GM18861 (cell line): ENCODE measurements at regions not wholly inside any gene's neighbourhood (a gene's known extent, or its start where the extent isn't known, plus 50 kb on each side); places are given as distances from the start of the nearest gene placed in this dataset.
"Not testable (repeated sequence)": the region's sequence is repeated elsewhere in the genome, so short reads cannot be mapped to it uniquely, and the experiment has no call there.

Source experiments
- ATAC-seq: cut with Tn5 transposase; IDR thresholded peaks from one replicate; pipeline ENCODE4 v1.9.1; 2021; ENCODE audit not compliant: unreplicated experiment

GRCh38 chr5:67605730-67606585, 409.4 kb upstream of the CD180 start:
- ATAC-seq = no peak

- no peak for ATAC-seq
These were observed 394.9 kb upstream of the CD180 start for GRCh38 chr5:67591491-67591890.

- ATAC-seq = no peak
These were observed 391.8 kb upstream of the CD180 start for GRCh38 chr5:67588389-67588788.

- no peak for ATAC-seq
These were observed 384.6 kb upstream of the CD180 start for GRCh38 chr5:67581203-67581602.

- no peak for ATAC-seq
These were observed 381.4 kb upstream of the CD180 start for GRCh38 chr5:67578011-67578410.

- no peak for ATAC-seq
These were observed 380.8 kb upstream of the CD180 start for GRCh38 chr5:67577424-67577823.

- ATAC-seq = no peak
These were observed 379.5 kb upstream of the CD180 start for GRCh38 chr5:67576112-67576511.

- no peak for ATAC-seq
These were observed 378.5 kb upstream of the CD180 start for GRCh38 chr5:67575087-67575486.

- no peak for ATAC-seq
These were observed 364.7 kb upstream of the CD180 start for GRCh38 chr5:67561151-67561932.

- ATAC-seq = no peak
These were observed 356.2 kb upstream of the CD180 start for GRCh38 chr5:67552773-67553172.

- ATAC-seq = no peak
These were observed 353.3 kb upstream of the CD180 start for GRCh38 chr5:67549947-67550346.

- no peak for ATAC-seq
These were observed 352.7 kb upstream of the CD180 start for GRCh38 chr5:67549296-67549618.

- ATAC-seq = no peak
These were observed 352.1 kb upstream of the CD180 start for GRCh38 chr5:67548520-67549295.

GRCh38 chr5:67547682-67548081, 351.1 kb upstream of the CD180 start:
- ATAC-seq = no peak

- ATAC-seq = not testable (repeated sequence)
These were observed 348.3 kb upstream of the CD180 start for GRCh38 chr5:67544942-67545341.

- ATAC-seq = no peak
These were observed 347.2 kb upstream of the CD180 start for GRCh38 chr5:67543720-67544270.

- no peak for ATAC-seq
These were observed 345.9 kb upstream of the CD180 start for GRCh38 chr5:67542479-67542878.

- no peak for ATAC-seq
These were observed 345.3 kb upstream of the CD180 start for GRCh38 chr5:67541875-67542274.

- ATAC-seq = no peak
These were observed 342.4 kb upstream of the CD180 start for GRCh38 chr5:67538855-67539506.

- ATAC-seq = no peak
These were observed 341.0 kb upstream of the CD180 start for GRCh38 chr5:67537439-67538148.
